Heart left ventricle (tissue), 16 donors: ENCODE measurements at regions not wholly inside any gene's neighbourhood (a gene's known extent, or its start where the extent isn't known, plus 50 kb on each side); places are given as distances from the start of the nearest gene placed in this dataset.

Source experiments
- ATAC-seq, 4 donors: fragments of 200-7000 bp; cut with Tn5 transposase; one replicate each; pipeline ENCODE4 v1.9.1; 2020 to 2022; ENCODE audit warnings: moderate library complexity in 4 of 4, mild to moderate bottlenecking in 3 of 4, moderate number of reproducible peaks in 1 of 4
- DNase-seq, 5 donors: peaks; one replicate each; pipeline ENCODE4 v3.0.0-alpha.2; 2020
- H3K27ac ChIP-seq, 12 donors: fragments of 200-600 bp; sonication (generic) in 4 of 12; one replicate each; pipeline versions ENCODE4 v1.5.0 to v1.8.0; 2016 to 2022; ENCODE audit warnings: mild to moderate bottlenecking in 2 of 12
- H3K27me3 ChIP-seq, 9 donors: fragments of 200-600 bp; sonication (generic) in 2 of 9; one replicate each; pipeline versions ENCODE4 v1.5.1 to v1.8.0; 2016 to 2022; ENCODE audit warnings: mild to moderate bottlenecking in 3 of 9
- H3K36me3 ChIP-seq, 9 donors: fragments of 200-600 bp; sonication (generic) in 2 of 9; one replicate each; pipeline versions ENCODE4 v1.5.0 to v1.8.0; 2018 to 2022; ENCODE audit warnings: mild to moderate bottlenecking in 2 of 9
- H3K4me1 ChIP-seq, 12 donors: fragments of 200-600 bp; sonication (generic) in 4 of 12; one replicate each; pipeline versions ENCODE4 v1.5.0 to v1.8.0; 2016 to 2022; ENCODE audit warnings: mild to moderate bottlenecking in 3 of 12
- H3K4me3 ChIP-seq, 12 donors: fragments of 200-600 bp; sonication (generic) in 4 of 12; one replicate each; pipeline versions ENCODE4 v1.5.0 to v1.8.0; 2017 to 2022; ENCODE audit warnings: mild to moderate bottlenecking in 9 of 12, moderate library complexity in 4 of 12
- H3K9me3 ChIP-seq, 12 donors: fragments of 200-600 bp; sonication (generic) in 4 of 12; one replicate each; pipeline versions ENCODE4 v1.5.0 to v1.8.0; 2016 to 2022; ENCODE audit warnings: mild to moderate bottlenecking in 1 of 12
- POLR2A ChIP-seq, 2 donors: fragments of 450-650 bp; IDR thresholded peaks; one replicate each; pipeline ENCODE4 v1.6.1; 2017; ENCODE audit warnings: antibody characterized with exemption in 2 of 2, mild to moderate bottlenecking in 2 of 2, moderate library complexity in 2 of 2
- WGBS, 4 donors: extraction: QIAGEN DNeasy Blood & Tissue Kit in 2 of 4; methylation state at CpG; one replicate each; pipeline versions ENCODE4 v1.1.5 to v1.1.7; 2013 to 2018; 5-methylcytosine and 5-hydroxymethylcytosine counted together
- intact Hi-C, 10 donors: fragments of 100-400 bp; cut with DNase I; formaldehyde crosslinking; loops; one replicate each; pipeline versions ENCODE4 v1.11.1 to v1.14.2; 2022
- TF ChIP-seq, protein P1 (sequence below), 12 donors: fragments of 200-600 bp; sonication (generic) in 4 of 12; IDR thresholded peaks; one replicate each; pipeline versions ENCODE4 v1.5.0 to v1.8.0; 2018 to 2022; ENCODE audit warnings: antibody characterized with exemption in 12 of 12, mild to moderate bottlenecking in 5 of 12
- donor health status: ischemic (EF 13 %, LVEDD 7.1; RV severe dilation, severe dysfunction).
- donor health status: healthy with polysubstance abuse.
- donor health status: DM: no; HTN: yes; CAD: no.
- donor health status: DM: no; HTN: no; CAD: no.
- donor health status: ischemic (EF 25% LVEDD 6.9; RV normal size, moderate dysfunction).
- donor health status: ischemic (EF 25% LVEDD 5.7; RV mildly dilated, moderate dysfunction).
- donor health status: healthy.
- donor health status: DM: yes; HTN: yes; CAD: no.
- donor health status: ischemic (EF 35%, LVEDD 5.7; RV mildly dilated, moderate dysfunction).
- donor health status: nonischemic (EF 11% LVEDD 7.7; RV severe dilation, severe dysfunction).
- donor health status: DM: yes; HTN: yes; CAD: no.
- donor health status: PGD.
- donor health status: ischemic (EF 29% LVEDD 5.4; RV normal size, mild dysfunction).
- donor health status: nonischemic (EF 23%, LVEDD 6.1; RV moderate dilation, normal function).

GRCh38 chr3:25038271-25038670, 389.8 kb upstream of the RARB start:
- Histone ChIP-seq H3K36me3 (no peaks in the 10 kb centered on the region), H3K27me3 (no peaks in the 10 kb centered on the region), H3K4me1 (peaks cover 0 to 35% (median 20%) of the 10 kb centered on the region in 12 donors), H3K27ac (no peak overlapping the region), H3K9me3 (no peaks in the 10 kb centered on the region), H3K4me3 (no peak overlapping the region)
- intact Hi-C loops, result loop anchor here in 1 of 10 donors (10.0 kb wide), 1 partner anchor 387 kb away; the partner anchor contains the start of gene RARB
- TF ChIP-seq, protein P1, sequence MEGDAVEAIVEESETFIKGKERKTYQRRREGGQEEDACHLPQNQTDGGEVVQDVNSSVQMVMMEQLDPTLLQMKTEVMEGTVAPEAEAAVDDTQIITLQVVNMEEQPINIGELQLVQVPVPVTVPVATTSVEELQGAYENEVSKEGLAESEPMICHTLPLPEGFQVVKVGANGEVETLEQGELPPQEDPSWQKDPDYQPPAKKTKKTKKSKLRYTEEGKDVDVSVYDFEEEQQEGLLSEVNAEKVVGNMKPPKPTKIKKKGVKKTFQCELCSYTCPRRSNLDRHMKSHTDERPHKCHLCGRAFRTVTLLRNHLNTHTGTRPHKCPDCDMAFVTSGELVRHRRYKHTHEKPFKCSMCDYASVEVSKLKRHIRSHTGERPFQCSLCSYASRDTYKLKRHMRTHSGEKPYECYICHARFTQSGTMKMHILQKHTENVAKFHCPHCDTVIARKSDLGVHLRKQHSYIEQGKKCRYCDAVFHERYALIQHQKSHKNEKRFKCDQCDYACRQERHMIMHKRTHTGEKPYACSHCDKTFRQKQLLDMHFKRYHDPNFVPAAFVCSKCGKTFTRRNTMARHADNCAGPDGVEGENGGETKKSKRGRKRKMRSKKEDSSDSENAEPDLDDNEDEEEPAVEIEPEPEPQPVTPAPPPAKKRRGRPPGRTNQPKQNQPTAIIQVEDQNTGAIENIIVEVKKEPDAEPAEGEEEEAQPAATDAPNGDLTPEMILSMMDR (IDR thresholded peaks at IDR 0.05), result no peak
- no peak for TF ChIP-seq POLR2A (IDR thresholded peaks at IDR 0.05)
- ATAC-seq (no peak), DNase-seq (no peak)

GRCh38 chr3:25038922-25039321, 389.1 kb upstream of the RARB start:
- H3K4me1 ChIP-seq, result peaks cover 0 to 41% (median 21%) of the 10 kb centered on the region in 12 donors
- no peaks in the 10 kb centered on the region for H3K9me3 ChIP-seq
- no peak overlapping the region for H3K4me3 ChIP-seq
- WGBS, 4 donors, result 59 to 66% (median 61%) methylated on average over 4 of the region's 4 CpGs
- DNase-seq, result no peak
- H3K27me3 ChIP-seq, result no peaks in the 10 kb centered on the region
- no peak for ATAC-seq
- H3K27ac ChIP-seq, result no peak overlapping the region
- no peak for TF ChIP-seq POLR2A (IDR thresholded peaks at IDR 0.05)
- TF ChIP-seq, protein P1 (IDR thresholded peaks at IDR 0.05), result no peak
- H3K36me3 ChIP-seq, result no peaks in the 10 kb centered on the region
- intact Hi-C loops, result loop anchor here in 1 of 10 donors (10.0 kb wide), 1 partner anchor 386 kb away; the partner anchor contains the start of gene RARB

DNA sequence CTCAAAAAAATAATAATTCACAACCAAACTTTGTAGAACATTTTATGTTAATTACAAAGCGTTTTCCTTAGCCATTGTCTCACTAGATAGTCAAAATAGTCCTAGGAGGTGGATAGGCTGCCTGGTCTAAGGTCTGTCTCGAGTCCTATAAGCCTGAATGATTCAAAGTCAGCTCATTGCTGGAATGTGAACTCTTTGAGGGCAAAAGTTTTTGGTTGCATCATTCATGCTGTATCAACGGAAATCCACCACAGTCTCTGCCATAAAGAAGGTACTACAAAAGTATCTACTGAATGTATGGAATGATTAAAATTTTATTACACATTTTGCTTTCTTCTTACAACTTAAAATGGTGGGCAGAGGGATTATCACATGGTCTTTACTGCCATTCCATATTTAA, 387.3 kb upstream of the RARB start:
- intact Hi-C loops, result loop anchor here in 4 of 10 donors (5.0 to 10.0 kb wide), 4 partner anchors 114 to 552 kb away; partner anchors contain the start of gene RARB (in 2 of the 4)
- H3K27me3 ChIP-seq, result no peaks in the 10 kb centered on the region
- no peak for ATAC-seq
- H3K4me3 ChIP-seq, result no peak overlapping the region
- H3K4me1 ChIP-seq, result peaks cover 0 to 60% (median 31%) of the 10 kb centered on the region in 12 donors
- TF ChIP-seq, protein P1 (IDR thresholded peaks at IDR 0.05), result no peak
- TF ChIP-seq POLR2A (IDR thresholded peaks at IDR 0.05), result no peak
- H3K27ac ChIP-seq, result no peak overlapping the region
- H3K9me3 ChIP-seq, result no peaks in the 10 kb centered on the region
- H3K36me3 ChIP-seq, result no peaks in the 10 kb centered on the region
- 93 to 97% (median 95%) methylated on average over 3 of the region's 3 CpGs for WGBS, 4 donors
- no peak for DNase-seq

GRCh38 chr3:25041871-25042584, 386.0 kb upstream of the RARB start:
- TF ChIP-seq, protein P1 (IDR thresholded peaks at IDR 0.05), result peak in 7 of 12 donors; percentile 11 to 38 (median 20)
- TF ChIP-seq POLR2A (IDR thresholded peaks at IDR 0.05), result no peak
- WGBS, 4 donors, result 55 to 67% (median 63%) methylated on average over 3 of the region's 3 CpGs
- Histone ChIP-seq H3K4me1 (peaks cover 0 to 67% (median 31%) of the 10 kb centered on the region in 12 donors), H3K4me3 (no peak overlapping the region), H3K9me3 (no peaks in the 10 kb centered on the region), H3K27me3 (no peaks in the 10 kb centered on the region), H3K27ac (peak overlapping the region in 8 of 12 donors; percentile 27 to 67 (median 47)), H3K36me3 (no peaks in the 10 kb centered on the region)
- ATAC-seq (peak; percentile 73 to 87 (median 82)), DNase-seq (no peak)
- intact Hi-C loops, result loop anchor here in 4 of 10 donors (2.0 to 10.0 kb wide), 5 partner anchors 113 to 550 kb away; partner anchors contain the start of gene RARB (in 3 of the 4)
